ENCODE measurements at regions not wholly inside any gene's neighbourhood (a gene's known extent, or its start where the extent isn't known, plus 50 kb on each side); places are given as distances from the start of the nearest gene placed in this dataset.

- Histone ChIP-seq H3K36me3 (ENCODE audit: control insufficient read depth, insufficient read depth, low read length) (no peaks in the 10 kb centered on the region), H3K9me3 (ENCODE audit: control insufficient read depth, low read length) (no peaks in the 10 kb centered on the region), H3K4me3 (ENCODE audit: low read length) (peak overlapping the region; percentile 76), H3K27me3 (ENCODE audit: control insufficient read depth, insufficient read depth, low read length, poor library complexity, severe bottlenecking) (peaks cover 99% of the 10 kb centered on the region), H3K27ac (ENCODE audit: low read depth, low read length) (no peak overlapping the region), H3K9ac (ENCODE audit: extremely low read depth, low read length, poor library complexity, severe bottlenecking) (no peak overlapping the region), H3K4me1 (ENCODE audit: control insufficient read depth, insufficient read depth, low read length) (peaks cover 3% of the 10 kb centered on the region)
- TF ChIP-seq CTCF (conservative IDR thresholded peaks at IDR 0.05) = no peak
- no peaks in the 10 kb centered on the region for H3K36me3 Mint-ChIP-seq (ENCODE audit: low read depth)
- H3K4me3 Mint-ChIP-seq = peak overlapping the region; percentile 62
- peaks cover 10% of the 10 kb centered on the region for H3K4me1 Mint-ChIP-seq
- H3K27me3 Mint-ChIP-seq (ENCODE audit: insufficient read depth) = peaks cover 98% of the 10 kb centered on the region
- no peaks in the 10 kb centered on the region for H3K9me3 Mint-ChIP-seq
- DNase-seq = peak; percentile 78
- 0% methylated on average over 7 to 39 of the region's 39 CpGs for WGBS, 2 experiments (ENCODE audit: insufficient coverage in 1 of 2, insufficient read length in 1 of 2)
- no peak overlapping the region for H3K27ac Mint-ChIP-seq
Measured at GRCh38 chr11:43580735-43581369, 99.7 kb upstream of the HSD17B12 start.

- 1% methylated on average over 16 to 36 of the region's 39 CpGs for WGBS, 2 experiments (ENCODE audit: insufficient coverage in 1 of 2, insufficient read length in 1 of 2)
- peaks cover 3% of the 10 kb centered on the region for H3K4me1 ChIP-seq (ENCODE audit: control insufficient read depth, insufficient read depth, low read length)
- H3K36me3 ChIP-seq (ENCODE audit: control insufficient read depth, insufficient read depth, low read length) = no peaks in the 10 kb centered on the region
- no peak overlapping the region for H3K9ac ChIP-seq (ENCODE audit: extremely low read depth, low read length, poor library complexity, severe bottlenecking)
- Mint-ChIP-seq H3K9me3 (no peaks in the 10 kb centered on the region), H3K36me3 (ENCODE audit: low read depth) (no peaks in the 10 kb centered on the region), H3K27ac (no peak overlapping the region), H3K4me3 (peak overlapping the region; percentile 62), H3K4me1 (peaks cover 9% of the 10 kb centered on the region), H3K27me3 (ENCODE audit: insufficient read depth) (peaks cover 98% of the 10 kb centered on the region)
- no peak for DNase-seq
- H3K9me3 ChIP-seq (ENCODE audit: control insufficient read depth, low read length) = no peaks in the 10 kb centered on the region
- H3K4me3 ChIP-seq (ENCODE audit: low read length) = peak overlapping the region; percentile 76
- no peak for TF ChIP-seq CTCF (conservative IDR thresholded peaks at IDR 0.05)
- no peak overlapping the region for H3K27ac ChIP-seq (ENCODE audit: low read depth, low read length)
- H3K27me3 ChIP-seq (ENCODE audit: control insufficient read depth, insufficient read depth, low read length, poor library complexity, severe bottlenecking) = peaks cover 99% of the 10 kb centered on the region
Measured at GRCh38 chr11:43581370-43582023, 99.0 kb upstream of the HSD17B12 start.

- H3K4me3 Mint-ChIP-seq = peak overlapping the region; percentile 62
- 10 to 12% methylated on average over 6 to 37 of the region's 37 CpGs for WGBS, 2 experiments (ENCODE audit: insufficient coverage in 1 of 2, insufficient read length in 1 of 2)
Measured at GRCh38 chr11:43582024-43582862, 98.3 kb upstream of the HSD17B12 start.

More at GRCh38 chr11:43582024-43582862, 98.3 kb upstream of the HSD17B12 start:
- Mint-ChIP-seq H3K4me1 (peaks cover 8% of the 10 kb centered on the region), H3K9me3 (no peaks in the 10 kb centered on the region), H3K27ac (no peak overlapping the region), H3K27me3 (ENCODE audit: insufficient read depth) (peaks cover 96% of the 10 kb centered on the region), H3K36me3 (ENCODE audit: low read depth) (no peaks in the 10 kb centered on the region)
- no peaks in the 10 kb centered on the region for H3K9me3 ChIP-seq (ENCODE audit: control insufficient read depth, low read length)
- no peak for TF ChIP-seq CTCF (conservative IDR thresholded peaks at IDR 0.05)
- peaks cover 3% of the 10 kb centered on the region for H3K4me1 ChIP-seq (ENCODE audit: control insufficient read depth, insufficient read depth, low read length)
- peaks cover 99% of the 10 kb centered on the region for H3K27me3 ChIP-seq (ENCODE audit: control insufficient read depth, insufficient read depth, low read length, poor library complexity, severe bottlenecking)
- H3K4me3 ChIP-seq (ENCODE audit: low read length) = peak overlapping the region; percentile 76
- peak; percentile 61 for DNase-seq
- no peaks in the 10 kb centered on the region for H3K36me3 ChIP-seq (ENCODE audit: control insufficient read depth, insufficient read depth, low read length)
- no peak overlapping the region for H3K27ac ChIP-seq (ENCODE audit: low read depth, low read length)
- no peak overlapping the region for H3K9ac ChIP-seq (ENCODE audit: extremely low read depth, low read length, poor library complexity, severe bottlenecking)

Data from endodermal cell (in vitro differentiated cells).